ENCODE measurements at regions not wholly inside any gene's neighbourhood (a gene's known extent, or its start where the extent isn't known, plus 50 kb on each side); places are given as distances from the start of the nearest gene placed in this dataset.

GRCh38 chr6:90759664-90760063, 172.8 kb upstream of the MAP3K7 start:
- no peak for TF ChIP-seq POLR2AphosphoS5 (IDR thresholded peaks at IDR 0.05; ENCODE audit: low read depth, low read length)
- no peak for TF ChIP-seq CTCF (IDR thresholded peaks at IDR 0.05; ENCODE audit: control extremely low read depth in 1 of 3, insufficient read depth in 1 of 3, low read depth in 1 of 3, low read length in 3 of 3)
- TF ChIP-seq POLR2A (IDR thresholded peaks at IDR 0.05; ENCODE audit: control extremely low read depth in 1 of 2, low read depth in 2 of 2, low read length in 2 of 2), result no peak
- TF ChIP-seq TEAD4 (IDR thresholded peaks at IDR 0.05; ENCODE audit: low read depth, low read length), result no peak
- TF ChIP-seq GABPA (IDR thresholded peaks at IDR 0.05; ENCODE audit: borderline replicate concordance, insufficient read depth, low read length), result no peak
- no peak for TF ChIP-seq JUN (IDR thresholded peaks at IDR 0.05; ENCODE audit: low read depth, low read length)

Measured in H1 (cell line).